Activated B cell treated with CpG ODN at 0.5 μM for 24 hours (primary cell): ENCODE measurements at regions not wholly inside any gene's neighbourhood (a gene's known extent, or its start where the extent isn't known, plus 50 kb on each side); places are given as distances from the start of the nearest gene placed in this dataset.

Experiments used
- ATAC-seq: fragments of 200-7000 bp; cut with Tn5 transposase; one replicate; pipeline ENCODE4 v1.10.0; 2021; ENCODE audit warnings: low read depth, mild to moderate bottlenecking, moderate library complexity
- CTCF ChIA-PET: fragments of 350-600 bp; sonication (Branson Sonifier 250); formaldehyde crosslinking; loops from one replicate; lab custom pipeline; 2021; ENCODE audit warnings: antibody characterized with exemption; lab: Charles Lee
- POLR2A ChIA-PET: fragments of 350-600 bp; sonication (Branson Sonifier 250); formaldehyde crosslinking; loops from one replicate; lab custom pipeline; 2021; ENCODE audit warnings: antibody characterized with exemption; lab: Charles Lee
- DNase-seq: peaks from one replicate; pipeline ENCODE4 v3.0.0; 2022
- H3K27ac Mint-ChIP-seq: one replicate; pipeline ENCODE4 v1.8.0; 2020; ENCODE audit warnings: mixed read lengths
- H3K27me3 Mint-ChIP-seq: one replicate; pipeline ENCODE4 v1.8.0; 2021; ENCODE audit warnings: mixed read lengths
- H3K36me3 Mint-ChIP-seq: one replicate; pipeline ENCODE4 v1.8.0; 2021; ENCODE audit warnings: low read depth, mixed read lengths
- H3K4me1 Mint-ChIP-seq: one replicate; pipeline ENCODE4 v1.8.0; 2021; ENCODE audit warnings: mixed read lengths
- H3K4me3 Mint-ChIP-seq: one replicate; pipeline ENCODE4 v1.8.0; 2020; ENCODE audit warnings: mild to moderate bottlenecking, mixed read lengths
- H3K9me3 Mint-ChIP-seq: one replicate; pipeline ENCODE4 v1.8.0; 2020; ENCODE audit warnings: mixed read lengths
- CTCF ChIP-seq: fragments of 200-600 bp; IDR thresholded peaks from one replicate; pipeline ENCODE4 v1.8.0; 2022; ENCODE audit warnings: antibody characterized with exemption, mild to moderate bottlenecking
- intact Hi-C: fragments of 100-400 bp; cut with micrococcal nuclease; formaldehyde crosslinking; loops from one replicate; pipeline ENCODE4 v1.15.1; 2024

DNA sequence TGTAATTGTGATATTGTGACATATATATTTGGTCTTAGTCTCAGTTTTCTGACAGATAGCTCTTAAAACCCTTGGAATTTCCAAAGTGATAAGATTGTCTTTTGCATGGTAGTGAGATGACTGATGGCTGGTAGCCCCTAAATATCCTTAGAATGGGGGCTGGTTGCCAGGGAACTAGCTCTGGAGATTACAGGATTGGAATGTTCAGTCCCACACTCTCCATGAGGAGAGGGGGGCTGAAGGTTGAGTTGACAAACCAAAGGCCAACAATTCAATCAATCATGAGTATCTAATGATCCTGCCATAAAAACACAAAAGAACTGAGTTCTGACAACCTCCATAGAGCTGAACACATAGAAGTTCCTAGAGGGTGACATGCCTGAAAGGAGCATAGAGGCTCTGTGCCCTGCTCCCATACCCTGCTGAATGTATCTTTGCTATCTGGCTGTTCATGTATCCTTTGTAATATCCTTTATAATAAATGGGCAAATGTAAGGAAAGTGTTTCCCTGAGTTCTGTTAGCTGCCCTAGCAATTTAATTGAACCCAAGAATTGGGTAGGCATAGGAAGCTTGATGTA, 1680.3 kb upstream of the PIK3C3 start:
- TF ChIP-seq CTCF, result no peak
- ATAC-seq, result no peak
- Mint-ChIP-seq H3K4me3 (no peak overlapping the region), H3K27me3 (no peaks in the 10 kb centered on the region), H3K27ac (no peak overlapping the region), H3K36me3 (no peaks in the 10 kb centered on the region), H3K9me3 (no peaks in the 10 kb centered on the region), H3K4me1 (no peaks in the 10 kb centered on the region)
- CTCF ChIA-PET, result no interaction called here
- POLR2A ChIA-PET, result no interaction called here
- DNase-seq, result no peak
- intact Hi-C loops, result no loop called here

DNA sequence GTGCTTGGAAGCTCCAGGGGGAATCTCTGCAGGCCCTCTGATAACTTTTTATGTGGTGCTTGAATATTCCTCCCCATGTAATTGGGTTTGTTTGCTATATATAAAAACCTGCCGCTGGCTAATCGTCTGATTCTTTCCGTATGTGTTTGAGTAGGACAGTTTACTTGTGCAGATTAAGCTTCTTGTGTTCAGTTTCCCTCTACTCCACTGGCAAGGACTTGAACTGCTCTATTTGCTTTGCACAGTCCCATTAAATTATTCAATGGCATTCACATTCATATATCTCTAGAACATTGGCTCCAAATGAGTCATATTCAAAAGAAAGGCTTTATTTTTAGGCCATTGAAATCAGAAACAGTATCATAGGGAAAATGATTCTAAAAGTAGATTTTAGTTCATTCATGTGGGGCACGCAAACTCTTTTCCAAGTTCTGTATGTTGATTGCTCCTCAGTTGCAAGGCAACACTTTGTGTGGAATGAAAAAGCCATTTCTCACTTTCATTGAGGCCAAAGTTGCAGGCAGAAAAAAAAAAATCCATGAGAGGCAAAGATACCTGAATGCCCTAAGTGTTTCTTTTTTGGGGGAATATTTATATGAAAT, 1682.3 kb upstream of the PIK3C3 start:
- Mint-ChIP-seq H3K27me3 (no peaks in the 10 kb centered on the region), H3K4me3 (no peak overlapping the region), H3K36me3 (no peaks in the 10 kb centered on the region), H3K27ac (no peak overlapping the region), H3K4me1 (no peaks in the 10 kb centered on the region), H3K9me3 (no peaks in the 10 kb centered on the region)
- no peak for ATAC-seq
- ChIA-PET POLR2A (no interaction called here), CTCF (no interaction called here)
- intact Hi-C loops, result no loop called here
- no peak for DNase-seq
- no peak for TF ChIP-seq CTCF

DNA sequence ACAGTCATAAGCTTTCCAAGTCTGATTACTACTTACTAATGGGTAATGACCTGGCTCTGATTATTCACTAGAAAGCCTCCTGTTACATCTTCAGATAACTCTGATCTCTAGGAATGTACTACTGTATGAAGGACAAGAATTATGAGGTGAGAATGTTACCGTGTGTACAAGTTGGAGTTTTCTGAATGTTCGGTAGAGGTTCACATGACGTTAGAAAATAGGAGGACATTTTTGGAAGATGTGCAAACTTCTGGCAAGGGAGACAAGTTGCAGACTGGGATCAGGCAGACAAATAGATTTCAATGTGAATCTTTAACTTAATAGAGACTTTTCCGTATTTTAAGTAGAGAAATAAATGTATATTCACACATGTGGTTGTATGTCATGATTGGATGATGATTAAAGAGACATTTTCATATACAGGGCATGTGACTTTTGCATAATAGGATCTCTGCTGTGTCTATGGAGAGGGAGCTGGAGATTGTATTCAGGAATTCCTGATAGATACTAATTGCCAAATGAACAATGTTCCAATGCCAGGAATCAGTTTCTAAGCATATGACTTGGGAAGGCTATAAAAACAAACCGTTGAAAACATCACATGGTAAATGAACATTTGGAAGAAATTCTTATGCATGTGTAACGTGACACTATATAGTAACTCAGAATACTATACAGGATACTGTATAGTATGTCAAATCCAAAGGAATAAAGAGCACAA, 1695.8 kb upstream of the PIK3C3 start:
- Mint-ChIP-seq H3K27ac (no peak overlapping the region), H3K4me1 (no peaks in the 10 kb centered on the region), H3K9me3 (peaks cover 4% of the 10 kb centered on the region), H3K36me3 (no peaks in the 10 kb centered on the region), H3K4me3 (no peak overlapping the region), H3K27me3 (no peaks in the 10 kb centered on the region)
- ChIA-PET CTCF (no interaction called here), POLR2A (no interaction called here)
- TF ChIP-seq CTCF, result no peak
- ATAC-seq (no peak), DNase-seq (no peak)
- intact Hi-C loops, result no loop called here

DNA sequence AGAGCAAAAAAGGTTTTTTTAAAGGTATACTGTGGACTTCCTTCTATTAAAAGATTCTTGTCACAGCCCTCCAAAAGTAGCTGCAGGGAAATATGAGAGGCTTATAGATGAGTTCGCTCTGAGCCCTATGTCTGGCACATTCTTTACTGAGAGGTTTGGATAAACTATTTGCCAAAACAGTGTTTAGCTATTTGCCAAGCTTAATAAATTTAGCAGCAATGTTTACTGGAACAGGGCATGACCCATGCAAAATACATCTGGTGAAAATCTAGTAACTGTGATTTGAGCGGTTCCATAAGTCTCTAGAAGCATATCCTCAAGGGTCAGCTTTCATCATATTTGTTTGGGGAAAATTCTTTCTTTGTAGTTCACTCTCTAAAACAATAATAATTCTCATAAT, 1696.7 kb upstream of the PIK3C3 start:
- no peak for DNase-seq
- TF ChIP-seq CTCF, result no peak
- no peak overlapping the region for H3K27ac Mint-ChIP-seq
- no peaks in the 10 kb centered on the region for H3K27me3 Mint-ChIP-seq
- POLR2A ChIA-PET, result no interaction called here
- peaks cover 2% of the 10 kb centered on the region for H3K9me3 Mint-ChIP-seq
- intact Hi-C loops, result loop anchor here (1.0 kb wide), 1 partner anchor 46 kb away; no protein-coding TSS in a partner anchor
- no peak for ATAC-seq
- CTCF ChIA-PET, result no interaction called here
- no peaks in the 10 kb centered on the region for H3K36me3 Mint-ChIP-seq
- H3K4me1 Mint-ChIP-seq, result no peaks in the 10 kb centered on the region
- H3K4me3 Mint-ChIP-seq, result no peak overlapping the region

DNA sequence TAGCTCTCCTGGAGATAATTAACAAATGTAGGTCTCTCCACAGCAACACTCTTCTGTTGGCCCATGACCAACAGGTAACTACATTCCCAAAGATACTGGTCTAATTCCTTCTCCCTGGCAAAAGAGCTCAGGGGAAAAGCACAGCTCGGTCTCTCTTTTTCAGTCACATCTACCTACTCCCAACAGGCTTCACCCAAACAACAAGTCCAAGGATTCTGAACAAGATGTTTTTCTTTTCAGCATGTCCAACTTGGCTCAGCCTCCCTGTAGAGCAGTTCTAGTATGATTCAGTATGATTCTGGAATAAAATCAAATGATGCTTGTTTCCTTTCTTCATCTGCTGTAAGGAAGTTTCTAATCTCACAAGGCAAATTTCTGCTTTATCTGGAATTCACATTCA, 1704.8 kb upstream of the PIK3C3 start:
- no peak for ATAC-seq
- H3K4me1 Mint-ChIP-seq, result no peaks in the 10 kb centered on the region
- CTCF ChIA-PET, result no interaction called here
- POLR2A ChIA-PET, result no interaction called here
- no peaks in the 10 kb centered on the region for H3K36me3 Mint-ChIP-seq
- no peak overlapping the region for H3K4me3 Mint-ChIP-seq
- H3K27ac Mint-ChIP-seq, result no peak overlapping the region
- TF ChIP-seq CTCF, result no peak
- DNase-seq, result no peak
- no peaks in the 10 kb centered on the region for H3K27me3 Mint-ChIP-seq
- intact Hi-C loops, result no loop called here
- H3K9me3 Mint-ChIP-seq, result peaks cover 5% of the 10 kb centered on the region
